K562 (cell line): ENCODE measurements at regions not wholly inside any gene's neighbourhood (a gene's known extent, or its start where the extent isn't known, plus 50 kb on each side); places are given as distances from the start of the nearest gene placed in this dataset.
"Not testable (repeated sequence)": the region's sequence is repeated elsewhere in the genome, so short reads cannot be mapped to it uniquely, and the experiment has no call there.

Source experiments
- ATAC-seq: fragments of 200-7000 bp; cut with Tn5 transposase; 3 replicates; pipeline ENCODE4 v1.9.1; 2020; ENCODE audit warnings: moderate library complexity
- BruUV-seq: library from RNA; stranded (reverse); fragments of 400-500 nt; replicated peaks from 2 replicates; lab custom pipeline; 2021; lab: Mats Ljungman, UMichigan
- CTCF ChIA-PET: fragments of 300-600 bp; formaldehyde crosslinking; extraction: SDS; loops from one replicate; lab custom pipeline; 2021; ENCODE audit warnings: low intra/inter-chr PET ratio; lab: Yijun Ruan, JAX
- POLR2A ChIA-PET: fragments of 300-600, 350-650 bp; sonication (Branson Sonifier 250); formaldehyde crosslinking; extraction: SDS; loops from one replicate; lab custom pipeline; 2021; ENCODE audit warnings: antibody characterized with exemption, inconsistent platforms; lab: Yijun Ruan, JAX
- DNase-seq, 4 experiments: peaks; one replicate each; pipeline versions ENCODE4 v3.0.0 to v3.0.0-alpha.2; 2011 to 2018; ENCODE audit warnings: low spot score in 3 of 4, mixed read lengths in 3 of 4; ENCODE audit errors: extremely low read depth in 1 of 4
- FAIRE-seq: peaks from 2 replicates; lab custom pipeline; 2011; peaks lifted over from hg19 to GRCh38; lab: Jason Lieb, UNC
- H2AFZ ChIP-seq: 2 replicates; pipeline ENCODE4 v1.6.0; 2011; ENCODE audit warnings: low read depth, low read length, control low read depth, inconsistent platforms
- H3K27ac ChIP-seq: fragments of 200-600 bp; 3 replicates; pipeline ENCODE4 v1.8.0; 2011; ENCODE audit warnings: low read depth, mild to moderate bottlenecking, control low read depth, inconsistent platforms, low read length, moderate library complexity, mixed read lengths; ENCODE audit errors: extremely low read depth
- H3K27me3 ChIP-seq, 2 experiments: fragments of 300-600 bp in 1 of 2; 2 replicates in 1 of 2; 3 replicates in 1 of 2; pipeline versions ENCODE4 v1.6.0 to v1.8.0; 2011; ENCODE audit warnings: inconsistent platforms in 2 of 2, low read length in 2 of 2, mild to moderate bottlenecking in 1 of 2, mixed read lengths in 1 of 2, moderate library complexity in 1 of 2; ENCODE audit not compliant: control insufficient read depth in 2 of 2, insufficient read depth in 2 of 2
- H3K36me3 ChIP-seq: fragments of 300-600 bp; 3 replicates; pipeline ENCODE4 v1.8.0; 2011; ENCODE audit warnings: mild to moderate bottlenecking, low read length, inconsistent platforms; ENCODE audit not compliant: control insufficient read depth, insufficient read depth
- H3K4me1 ChIP-seq, 2 experiments: fragments of 200-600 bp in 1 of 2; replicated peaks in 1 of 2; 2 replicates in 1 of 2; 3 replicates in 1 of 2; pipeline versions ENCODE4 v1.5.1 to v1.8.0; 2011; ENCODE audit warnings: inconsistent platforms in 2 of 2, low read length in 2 of 2, mild to moderate bottlenecking in 1 of 2, mixed read lengths in 1 of 2, moderate library complexity in 1 of 2; ENCODE audit not compliant: control insufficient read depth in 2 of 2, insufficient read depth in 2 of 2
- H3K4me2 ChIP-seq: 2 replicates; pipeline ENCODE4 v1.6.1; 2011; ENCODE audit warnings: low read length, control low read depth, inconsistent platforms, mixed read lengths; ENCODE audit not compliant: insufficient read depth
- H3K4me3 ChIP-seq: fragments of 200-600 bp; sonication (generic), shearing (Covaris generic); 2 replicates; pipeline ENCODE4 v1.5.1; 2016; ENCODE audit warnings: control low read depth, inconsistent platforms
- H3K79me2 ChIP-seq: fragments of 200-600 bp; 3 replicates; pipeline ENCODE4 v1.8.0; 2011; ENCODE audit warnings: low read length, inconsistent platforms; ENCODE audit not compliant: control insufficient read depth, insufficient read depth
- H3K9ac ChIP-seq, 2 experiments: 2 replicates each; pipeline versions ENCODE4 v1.6.0 to v1.6.1; 2011; ENCODE audit warnings: low read depth in 2 of 2, low read length in 2 of 2, control low read depth in 1 of 2, inconsistent platforms in 1 of 2, mild to moderate bottlenecking in 1 of 2, mixed read lengths in 1 of 2; ENCODE audit not compliant: insufficient read depth in 1 of 2
- H3K9me1 ChIP-seq: one replicate; pipeline ENCODE4 v1.6.0; 2011; ENCODE audit warnings: inconsistent platforms, mild to moderate bottlenecking, low read length, moderate library complexity; ENCODE audit not compliant: control insufficient read depth, insufficient read depth
- H3K9me3 ChIP-seq: replicated peaks from 2 replicates; pipeline ENCODE4 v1.5.1; 2011; ENCODE audit warnings: low read depth, low read length, inconsistent platforms; ENCODE audit not compliant: control insufficient read depth, insufficient read depth
- H4K20me1 ChIP-seq: replicated peaks from 2 replicates; pipeline ENCODE4 v1.6.1; 2011; ENCODE audit warnings: low read length, inconsistent platforms, mixed read lengths; ENCODE audit not compliant: control insufficient read depth, insufficient read depth
- CBFA2T3 ChIP-seq: fragments of 450-650 bp; IDR thresholded peaks from 2 replicates; pipeline ENCODE4 v1.6.1; 2017
- FOXM1 ChIP-seq, 2 experiments: fragments of 450-650 bp in 1 of 2; sonication (generic) in 1 of 2; formaldehyde crosslinking in 1 of 2; IDR thresholded peaks; 2 replicates each; pipeline versions ENCODE4 v1.6.1 to v1.9.0; 2017 to 2022; ENCODE audit warnings: low read depth in 2 of 2, mild to moderate bottlenecking in 2 of 2, missing genetic modification reagents in 1 of 2, moderate library complexity in 1 of 2
- HDAC3 ChIP-seq: fragments of 450-650 bp; IDR thresholded peaks from 2 replicates; pipeline ENCODE4 v1.6.1; 2018; ENCODE audit warnings: borderline replicate concordance, mild to moderate bottlenecking, moderate library complexity; ENCODE audit not compliant: partially characterized antibody
- KDM1A ChIP-seq, 2 experiments: fragments of 450-650 bp; IDR thresholded peaks; 2 replicates each; pipeline ENCODE4 v1.6.1; 2016; ENCODE audit warnings: mild to moderate bottlenecking in 2 of 2
- MAZ ChIP-seq, 2 experiments: fragments of 450-650 bp in 1 of 2; sonication (generic) in 1 of 2; formaldehyde crosslinking; IDR thresholded peaks in 1 of 2; conservative IDR thresholded peaks in 1 of 2; 2 replicates each; pipeline versions ENCODE4 v1.4.0 to v1.5.0; 2020; ENCODE audit warnings: mild to moderate bottlenecking in 1 of 2, missing genetic modification reagents in 1 of 2
- MTA2 ChIP-seq: fragments of 450-650 bp; IDR thresholded peaks from 2 replicates; pipeline ENCODE4 v1.6.1; 2016; ENCODE audit warnings: low read depth
- NCOA2 ChIP-seq, 2 experiments: fragments of 450-650 bp; IDR thresholded peaks; 2 replicates each; pipeline ENCODE4 v1.6.1; 2018; ENCODE audit warnings: mild to moderate bottlenecking in 2 of 2, moderate library complexity in 1 of 2; ENCODE audit not compliant: partially characterized antibody in 2 of 2
- SMARCA4 ChIP-seq: fragments of 450-650 bp; IDR thresholded peaks from 2 replicates; pipeline ENCODE4 v1.6.1; 2016
- TCF3 ChIP-seq: sonication (generic); formaldehyde crosslinking; IDR thresholded peaks from 2 replicates; pipeline ENCODE4 v1.4.0; 2020; ENCODE audit warnings: mild to moderate bottlenecking, missing genetic modification reagents
- TEAD4 ChIP-seq, 2 experiments: sonication (generic) in 1 of 2; formaldehyde crosslinking in 1 of 2; IDR thresholded peaks; 2 replicates each; pipeline versions ENCODE4 v1.6.1 to v1.8.0; 2012 to 2022; ENCODE audit warnings: borderline replicate concordance in 1 of 2, inconsistent platforms in 1 of 2, low read length in 1 of 2, mild to moderate bottlenecking in 1 of 2, missing genetic modification reagents in 1 of 2
- TRIM24 ChIP-seq, 2 experiments: fragments of 450-650 bp; IDR thresholded peaks; 2 replicates each; pipeline ENCODE4 v1.6.1; 2016
- WGBS: fragments of 100-300 bp; shearing (Covaris generic); methylation state at CpG from one replicate; pipeline ENCODE4 v1.1.6; 2016; ENCODE audit warnings: low coverage, mixed read lengths; ENCODE audit not compliant: insufficient coverage; ENCODE audit errors: missing lambda C conversion rate; 5-methylcytosine and 5-hydroxymethylcytosine counted together
- in situ Hi-C: fragments of 300-500 bp; cut with MboI; formaldehyde crosslinking; loops from 4 replicates; pipeline ENCODE4 v1.15.0; 2018; ENCODE audit warnings: inconsistent platforms, mixed read lengths
- intact Hi-C: fragments of 100-400 bp; cut with micrococcal nuclease; formaldehyde crosslinking; loops from 2 replicates; pipeline ENCODE4 v1.14.2; 2022
- TF ChIP-seq, protein P1 (sequence below), 3 experiments: IDR thresholded peaks in 2 of 3; conservative IDR thresholded peaks in 1 of 3; 2 replicates each; pipeline ENCODE4 v1.5.1; 2011 to 2012; ENCODE audit warnings: low read length in 3 of 3, mild to moderate bottlenecking in 3 of 3, control low read depth in 2 of 3, improper control_type of control experiment in 1 of 3, inconsistent platforms in 1 of 3, low read depth in 1 of 3, mixed read lengths in 1 of 3, moderate library complexity in 1 of 3; ENCODE audit not compliant: insufficient read depth in 2 of 3
- TF ChIP-seq, protein P2 (sequence below): fragments of 200-800 bp; sonication (Bioruptor generic); IDR thresholded peaks from 2 replicates; pipeline ENCODE4 v1.6.1; 2017; ENCODE audit warnings: missing genetic modification characterization, missing compliant biosample characterization

DNA sequence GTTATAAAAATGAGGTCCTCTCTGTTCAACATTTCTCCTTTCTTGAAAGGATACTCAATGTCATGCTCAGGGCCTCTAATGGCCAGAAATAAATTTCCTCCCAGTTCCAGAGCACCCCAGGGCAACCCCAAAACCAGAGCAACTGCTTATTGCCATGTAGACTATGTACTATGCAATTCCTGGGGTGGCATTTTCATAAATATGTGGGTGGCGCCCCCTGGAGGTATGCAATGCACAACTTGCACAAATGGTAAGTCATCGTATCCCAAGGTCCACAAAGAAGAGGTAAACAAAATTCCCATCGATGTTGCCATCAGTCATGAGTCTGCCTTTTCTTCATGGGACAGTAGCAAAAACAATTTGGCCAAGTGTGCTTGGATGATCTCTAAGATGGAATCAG is 98.6 kb upstream of the DEFB108B start (continued):
- TF ChIP-seq, protein P1, sequence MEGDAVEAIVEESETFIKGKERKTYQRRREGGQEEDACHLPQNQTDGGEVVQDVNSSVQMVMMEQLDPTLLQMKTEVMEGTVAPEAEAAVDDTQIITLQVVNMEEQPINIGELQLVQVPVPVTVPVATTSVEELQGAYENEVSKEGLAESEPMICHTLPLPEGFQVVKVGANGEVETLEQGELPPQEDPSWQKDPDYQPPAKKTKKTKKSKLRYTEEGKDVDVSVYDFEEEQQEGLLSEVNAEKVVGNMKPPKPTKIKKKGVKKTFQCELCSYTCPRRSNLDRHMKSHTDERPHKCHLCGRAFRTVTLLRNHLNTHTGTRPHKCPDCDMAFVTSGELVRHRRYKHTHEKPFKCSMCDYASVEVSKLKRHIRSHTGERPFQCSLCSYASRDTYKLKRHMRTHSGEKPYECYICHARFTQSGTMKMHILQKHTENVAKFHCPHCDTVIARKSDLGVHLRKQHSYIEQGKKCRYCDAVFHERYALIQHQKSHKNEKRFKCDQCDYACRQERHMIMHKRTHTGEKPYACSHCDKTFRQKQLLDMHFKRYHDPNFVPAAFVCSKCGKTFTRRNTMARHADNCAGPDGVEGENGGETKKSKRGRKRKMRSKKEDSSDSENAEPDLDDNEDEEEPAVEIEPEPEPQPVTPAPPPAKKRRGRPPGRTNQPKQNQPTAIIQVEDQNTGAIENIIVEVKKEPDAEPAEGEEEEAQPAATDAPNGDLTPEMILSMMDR (IDR thresholded peaks at IDR 0.05 in 2 of 3, conservative IDR thresholded peaks at IDR 0.05 in 1 of 3; ENCODE audit: insufficient read depth in 2 of 3, low read depth in 1 of 3, low read length in 3 of 3): peak in 2 of 3 experiments; percentile 11 to 22; a peak in 2 of 6 replicates

DNA sequence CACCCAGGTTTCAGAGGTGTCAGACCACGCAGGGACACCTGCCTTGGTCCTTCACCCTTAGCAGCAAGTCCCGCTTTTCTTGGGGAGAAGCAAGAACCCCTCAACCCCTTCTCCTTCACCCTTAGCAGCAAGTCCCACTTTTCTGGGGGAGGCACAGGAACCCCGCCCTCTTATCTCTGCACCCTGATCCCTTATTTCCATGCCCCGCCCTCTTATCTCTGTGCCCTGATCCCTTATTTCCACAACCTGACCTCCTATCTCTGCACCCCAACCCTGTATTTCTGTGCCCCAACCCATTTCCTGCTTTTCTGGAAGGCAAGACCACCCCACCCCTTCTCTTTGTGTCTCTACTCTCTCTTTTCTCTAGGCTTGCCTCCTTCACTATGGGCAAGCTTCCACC is 94.7 kb upstream of the DEFB108B start:
- H3K79me2 ChIP-seq; H3K27me3 ChIP-seq; H4K20me1 ChIP-seq; POLR2A ChIA-PET; FAIRE-seq; H3K4me3 ChIP-seq; H3K9ac ChIP-seq; H2AFZ ChIP-seq; H3K9me3 ChIP-seq; H3K9me1 ChIP-seq; H3K27ac ChIP-seq; BruUV-seq; ATAC-seq; H3K4me2 ChIP-seq; H3K36me3 ChIP-seq; intact Hi-C loops; H3K4me1 ChIP-seq; CTCF ChIA-PET; TF ChIP-seq TEAD4 (CRISPR knock-in tag; IDR thresholded peaks at IDR 0.05; ENCODE audit: borderline replicate concordance); FOXM1 (CRISPR knock-in tag; IDR thresholded peaks at IDR 0.05; ENCODE audit: low read depth): not testable (repeated sequence)
- 7% methylated on average over 3 of the region's 4 CpGs for WGBS
- peak in 1 of 4 experiments; percentile 59 for DNase-seq
- in situ Hi-C loops: loop anchor here (10.0 kb wide), 1 partner anchor 124 kb away; no protein-coding TSS in a partner anchor
- TF ChIP-seq TCF3 (peak; percentile 53), NCOA2 (IDR thresholded peaks at IDR 0.05; ENCODE audit: partially characterized antibody in 2 of 2) (peak in 1 of 2 experiments; percentile 17), TEAD4 (IDR thresholded peaks at IDR 0.05; ENCODE audit: low read length) (peak; percentile 14; the same call in 1 of the 2 replicates), TRIM24 (IDR thresholded peaks at IDR 0.05) (peak; percentile 55 to 70; a peak in 2 of 4 replicates), FOXM1 (IDR thresholded peaks at IDR 0.05; ENCODE audit: low read depth) (0 out of 2 replicates have a peak, but pooled peaks have one; percentile 13), KDM1A (IDR thresholded peaks at IDR 0.05) (0 out of 4 replicates have a peak, but pooled peaks have one; percentile 17 to 44), MAZ (CRISPR knock-in tag; conservative IDR thresholded peaks at IDR 0.05 in 1 of 2, IDR thresholded peaks at IDR 0.05 in 1 of 2) (0 out of 4 replicates have a peak, but pooled peaks of 1 of the 2 experiments have one; percentile 19), HDAC3 (peak; percentile 20), SMARCA4 (peak; percentile 76), CBFA2T3 (peak; percentile 87), MTA2 (peak; percentile 76)
- TF ChIP-seq, protein P2, sequence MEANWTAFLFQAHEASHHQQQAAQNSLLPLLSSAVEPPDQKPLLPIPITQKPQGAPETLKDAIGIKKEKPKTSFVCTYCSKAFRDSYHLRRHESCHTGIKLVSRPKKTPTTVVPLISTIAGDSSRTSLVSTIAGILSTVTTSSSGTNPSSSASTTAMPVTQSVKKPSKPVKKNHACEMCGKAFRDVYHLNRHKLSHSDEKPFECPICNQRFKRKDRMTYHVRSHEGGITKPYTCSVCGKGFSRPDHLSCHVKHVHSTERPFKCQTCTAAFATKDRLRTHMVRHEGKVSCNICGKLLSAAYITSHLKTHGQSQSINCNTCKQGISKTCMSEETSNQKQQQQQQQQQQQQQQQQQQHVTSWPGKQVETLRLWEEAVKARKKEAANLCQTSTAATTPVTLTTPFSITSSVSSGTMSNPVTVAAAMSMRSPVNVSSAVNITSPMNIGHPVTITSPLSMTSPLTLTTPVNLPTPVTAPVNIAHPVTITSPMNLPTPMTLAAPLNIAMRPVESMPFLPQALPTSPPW (CRISPR knock-in tag): peak; percentile 24; the same call in 1 of the 2 replicates
